CD8-positive, alpha-beta memory T cell (primary cell): ENCODE measurements at regions not wholly inside any gene's neighbourhood (a gene's known extent, or its start where the extent isn't known, plus 50 kb on each side); places are given as distances from the start of the nearest gene placed in this dataset.

Experiments used
- CTCF ChIA-PET: fragments of 350-600 bp; sonication (Branson Sonifier 250); formaldehyde crosslinking; loops from one replicate; lab custom pipeline; 2021; ENCODE audit warnings: antibody characterized with exemption; lab: Charles Lee
- POLR2A ChIA-PET: fragments of 350-600 bp; sonication (Branson Sonifier 250); formaldehyde crosslinking; loops from one replicate; lab custom pipeline; 2021; ENCODE audit warnings: antibody characterized with exemption; lab: Charles Lee
- DNase-seq, 5 donors: peaks; one replicate each; pipeline versions ENCODE4 v3.0.0 to v3.0.0-alpha.2; 2020 to 2022; ENCODE audit warnings: mixed read lengths in 1 of 5
- H3K27ac ChIP-seq: one replicate; pipeline ENCODE4 v1.7.0; 2013; ENCODE audit warnings: low read depth, mild to moderate bottlenecking, low read length, moderate library complexity
- H3K27me3 ChIP-seq: 2 replicates; pipeline ENCODE4 v1.7.0; 2013; ENCODE audit warnings: low read length, mild to moderate bottlenecking; ENCODE audit not compliant: insufficient read depth, poor library complexity, severe bottlenecking
- H3K36me3 ChIP-seq: 2 replicates; pipeline ENCODE4 v1.7.0; 2013; ENCODE audit warnings: mild to moderate bottlenecking, low read length, moderate library complexity; ENCODE audit not compliant: insufficient read depth
- H3K4me1 ChIP-seq: 2 replicates; pipeline ENCODE4 v1.7.0; 2013; ENCODE audit warnings: mild to moderate bottlenecking, low read length, moderate library complexity; ENCODE audit not compliant: insufficient read depth
- H3K4me3 ChIP-seq: 2 replicates; pipeline ENCODE4 v1.7.0; 2013; ENCODE audit warnings: mild to moderate bottlenecking, low read length
- H3K9me3 ChIP-seq: 2 replicates; pipeline ENCODE4 v1.7.0; 2013; ENCODE audit warnings: mild to moderate bottlenecking, low read length
- H3K27ac Mint-ChIP-seq, 8 donors: one replicate each; pipeline ENCODE4 v1.8.0; 2020 to 2021; ENCODE audit warnings: mixed read lengths in 8 of 8, mild to moderate bottlenecking in 6 of 8, inconsistent platforms in 3 of 8, moderate library complexity in 3 of 8
- H3K27me3 Mint-ChIP-seq, 2 donors: one replicate each; pipeline ENCODE4 v1.8.0; 2020 to 2021; ENCODE audit warnings: mixed read lengths in 2 of 2, mild to moderate bottlenecking in 1 of 2, moderate library complexity in 1 of 2
- H3K36me3 Mint-ChIP-seq, 3 donors: one replicate each; pipeline ENCODE4 v1.8.0; 2020 to 2021; ENCODE audit warnings: mixed read lengths in 3 of 3, inconsistent platforms in 1 of 3, mild to moderate bottlenecking in 1 of 3
- H3K4me1 Mint-ChIP-seq, 3 donors: one replicate each; pipeline ENCODE4 v1.8.0; 2020 to 2021; ENCODE audit warnings: mixed read lengths in 3 of 3, inconsistent platforms in 1 of 3, mild to moderate bottlenecking in 1 of 3
- H3K4me3 Mint-ChIP-seq, 7 donors: one replicate each; pipeline ENCODE4 v1.8.0; 2020 to 2021; ENCODE audit warnings: mixed read lengths in 7 of 7, mild to moderate bottlenecking in 6 of 7, moderate library complexity in 4 of 7, inconsistent platforms in 2 of 7
- H3K9me3 Mint-ChIP-seq, 5 donors: one replicate each; pipeline ENCODE4 v1.8.0; 2020 to 2022; ENCODE audit warnings: mixed read lengths in 5 of 5, mild to moderate bottlenecking in 3 of 5, moderate library complexity in 2 of 5, inconsistent platforms in 1 of 5

DNA sequence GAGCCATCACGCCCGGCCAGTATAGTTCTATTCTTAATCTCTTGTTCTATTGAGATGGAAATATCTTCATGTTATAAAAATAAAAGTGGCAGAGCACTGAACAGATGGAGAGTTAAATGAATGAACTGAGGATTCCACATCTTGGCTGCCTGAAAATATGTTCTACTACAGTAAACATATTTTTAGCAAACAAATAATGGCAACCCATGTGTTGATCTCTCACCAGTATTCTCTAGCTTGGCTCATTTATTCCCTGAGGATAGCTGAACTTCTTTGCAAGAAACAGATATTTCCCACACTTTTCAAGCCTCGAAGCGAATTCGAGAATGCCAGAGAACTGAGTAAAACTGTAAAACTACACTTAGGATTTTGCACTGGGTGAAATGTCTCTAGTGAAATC lies 58.9 kb downstream of the DIRAS3 start:
- Histone ChIP-seq H3K27me3 (no peaks in the 10 kb centered on the region), H3K27ac (no peak overlapping the region), H3K4me3 (no peak overlapping the region), H3K9me3 (no peaks in the 10 kb centered on the region), H3K36me3 (no peaks in the 10 kb centered on the region), H3K4me1 (no peaks in the 10 kb centered on the region)
- no peak overlapping the region for H3K27ac Mint-ChIP-seq
- no peak overlapping the region for H3K4me3 Mint-ChIP-seq
- H3K36me3 Mint-ChIP-seq, result no peaks in the 10 kb centered on the region
- H3K4me1 Mint-ChIP-seq, result no peaks in the 10 kb centered on the region
- H3K27me3 Mint-ChIP-seq, result no peaks in the 10 kb centered on the region
- DNase-seq, result no peak
- peaks cover 0 to 14% (median 7%) of the 10 kb centered on the region in 5 donors for H3K9me3 Mint-ChIP-seq
- CTCF ChIA-PET, result no interaction called here
- POLR2A ChIA-PET, result no interaction called here

DNA sequence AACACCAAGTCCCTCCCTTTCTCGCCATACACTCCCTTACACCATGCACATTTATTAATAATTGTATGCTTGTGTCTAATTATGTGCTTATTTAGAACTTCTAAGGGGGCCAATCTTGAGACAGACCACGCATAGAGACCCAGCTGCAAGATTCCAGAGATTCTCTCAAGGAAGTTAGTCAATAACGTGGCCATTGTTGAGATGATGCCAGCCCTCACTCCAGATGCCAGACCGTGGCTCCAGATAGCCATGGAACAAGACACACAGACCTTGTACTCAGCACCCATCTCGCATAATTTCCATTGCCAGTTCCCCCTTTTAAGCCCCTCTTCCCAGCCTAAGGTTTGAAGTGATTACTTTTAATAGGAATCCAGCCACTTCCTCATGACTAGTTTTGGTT lies 62.4 kb downstream of the DIRAS3 start:
- no peaks in the 10 kb centered on the region for H3K27me3 Mint-ChIP-seq
- Histone ChIP-seq H3K4me3 (no peak overlapping the region), H3K27me3 (no peaks in the 10 kb centered on the region), H3K9me3 (no peaks in the 10 kb centered on the region), H3K4me1 (no peaks in the 10 kb centered on the region), H3K36me3 (no peaks in the 10 kb centered on the region), H3K27ac (no peak overlapping the region)
- DNase-seq, result no peak
- H3K27ac Mint-ChIP-seq, result no peak overlapping the region
- H3K4me3 Mint-ChIP-seq, result no peak overlapping the region
- peaks cover 0 to 5% (median 3%) of the 10 kb centered on the region in 5 donors for H3K9me3 Mint-ChIP-seq
- POLR2A ChIA-PET, result no interaction called here
- H3K36me3 Mint-ChIP-seq, result no peaks in the 10 kb centered on the region
- H3K4me1 Mint-ChIP-seq, result no peaks in the 10 kb centered on the region
- CTCF ChIA-PET, result no interaction called here

DNA sequence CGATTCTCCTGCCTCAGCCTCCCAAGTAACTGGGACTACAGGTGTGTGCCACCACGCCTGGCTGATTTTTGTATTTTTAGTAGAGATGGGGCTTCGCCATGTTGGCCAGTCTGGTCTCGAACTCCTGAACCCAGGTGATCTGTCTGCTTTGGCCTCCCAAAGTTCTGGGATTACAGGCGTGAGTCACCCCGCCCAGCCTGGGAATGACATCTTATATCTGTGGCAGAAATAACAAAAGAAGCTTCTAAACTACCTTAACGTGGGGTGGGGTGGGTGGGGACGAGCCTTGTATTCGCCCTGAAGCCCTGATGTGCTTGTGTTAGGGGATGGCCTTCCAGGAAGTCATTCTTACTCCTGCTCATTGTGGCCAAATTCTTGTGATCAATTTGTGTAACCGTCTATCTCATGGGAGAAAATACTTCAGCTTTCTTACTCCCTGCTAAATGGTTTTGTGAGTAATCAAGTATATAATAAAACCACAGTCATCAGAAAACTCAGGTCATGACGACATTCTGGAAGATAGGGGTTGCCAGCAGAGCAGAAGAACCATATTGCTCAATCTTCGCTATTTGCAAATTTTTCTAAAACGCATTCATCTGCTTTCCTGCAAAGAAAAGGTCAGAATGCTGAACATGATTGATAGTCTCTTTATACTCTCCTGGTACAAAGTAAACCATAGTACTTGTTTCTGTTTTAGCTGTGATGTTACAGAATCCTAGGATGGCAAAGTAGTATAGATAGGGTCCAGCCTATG lies 63.2 kb downstream of the DIRAS3 start:
- Histone ChIP-seq H3K36me3 (no peaks in the 10 kb centered on the region), H3K4me1 (no peaks in the 10 kb centered on the region), H3K27me3 (no peaks in the 10 kb centered on the region), H3K9me3 (no peaks in the 10 kb centered on the region), H3K4me3 (no peak overlapping the region), H3K27ac (no peak overlapping the region)
- Mint-ChIP-seq H3K9me3 (peaks cover 0 to 2% (median 0%) of the 10 kb centered on the region in 5 donors), H3K27ac (no peak overlapping the region), H3K4me3 (no peak overlapping the region), H3K4me1 (no peaks in the 10 kb centered on the region), H3K27me3 (peaks cover 0 to 1% of the 10 kb centered on the region in 2 donors), H3K36me3 (no peaks in the 10 kb centered on the region)
- DNase-seq, result no peak
- CTCF ChIA-PET, result no interaction called here
- POLR2A ChIA-PET, result no interaction called here

DNA sequence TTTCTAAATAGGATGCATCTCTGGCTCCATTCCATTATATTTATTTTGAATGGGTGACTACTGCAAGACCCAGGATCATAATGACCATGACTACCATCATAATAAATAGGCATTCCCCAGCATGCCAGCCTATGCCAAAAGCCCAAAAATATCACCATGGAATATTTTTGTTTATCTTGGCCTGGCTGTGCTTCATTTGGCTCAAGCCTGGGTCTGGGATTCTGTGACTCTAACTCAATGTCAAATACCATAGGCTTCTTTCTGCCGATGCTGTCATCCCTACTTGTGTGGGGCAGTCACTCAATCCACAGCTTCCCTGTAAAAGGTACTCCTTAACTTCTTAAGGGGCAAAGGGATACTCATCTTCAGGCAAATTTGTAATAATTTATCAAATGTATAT lies 66.6 kb downstream of the DIRAS3 start:
- Mint-ChIP-seq H3K27me3 (peaks cover 0 to 3% of the 10 kb centered on the region in 2 donors), H3K4me3 (no peak overlapping the region), H3K4me1 (no peaks in the 10 kb centered on the region), H3K27ac (no peak overlapping the region), H3K9me3 (peaks cover 0 to 2% (median 0%) of the 10 kb centered on the region in 5 donors), H3K36me3 (no peaks in the 10 kb centered on the region)
- POLR2A ChIA-PET, result no interaction called here
- Histone ChIP-seq H3K4me3 (no peak overlapping the region), H3K9me3 (no peaks in the 10 kb centered on the region), H3K4me1 (no peaks in the 10 kb centered on the region), H3K36me3 (no peaks in the 10 kb centered on the region), H3K27ac (no peak overlapping the region), H3K27me3 (no peaks in the 10 kb centered on the region)
- CTCF ChIA-PET, result no interaction called here
- no peak for DNase-seq

DNA sequence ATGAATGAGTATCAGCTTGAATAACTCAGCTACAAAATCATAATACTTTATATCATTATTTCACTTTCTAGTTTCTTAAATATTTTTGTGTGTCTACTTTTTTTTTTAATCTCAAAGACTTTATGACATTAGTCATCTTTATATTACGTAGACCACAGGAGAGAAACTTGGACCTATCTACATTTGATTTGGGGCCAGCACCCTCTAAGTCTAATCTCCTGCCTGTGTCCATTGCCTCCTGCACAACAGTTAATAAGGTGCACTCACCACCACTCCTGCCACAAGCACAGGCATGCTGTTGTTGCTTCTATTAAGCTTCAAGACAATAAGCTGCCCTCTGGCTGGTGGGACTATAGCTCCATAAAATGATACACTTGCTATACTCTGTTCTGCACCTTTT lies 70.4 kb downstream of the DIRAS3 start:
- Histone ChIP-seq H3K36me3 (no peaks in the 10 kb centered on the region), H3K27ac (no peak overlapping the region), H3K9me3 (no peaks in the 10 kb centered on the region), H3K27me3 (no peaks in the 10 kb centered on the region), H3K4me3 (no peak overlapping the region), H3K4me1 (no peaks in the 10 kb centered on the region)
- Mint-ChIP-seq H3K4me3 (no peak overlapping the region), H3K27ac (no peak overlapping the region), H3K27me3 (peaks cover 0 to 3% of the 10 kb centered on the region in 2 donors), H3K9me3 (peaks cover 0 to 4% (median 0%) of the 10 kb centered on the region in 5 donors), H3K36me3 (no peaks in the 10 kb centered on the region), H3K4me1 (no peaks in the 10 kb centered on the region)
- ChIA-PET CTCF (no interaction called here), POLR2A (no interaction called here)
- DNase-seq, result no peak

DNA sequence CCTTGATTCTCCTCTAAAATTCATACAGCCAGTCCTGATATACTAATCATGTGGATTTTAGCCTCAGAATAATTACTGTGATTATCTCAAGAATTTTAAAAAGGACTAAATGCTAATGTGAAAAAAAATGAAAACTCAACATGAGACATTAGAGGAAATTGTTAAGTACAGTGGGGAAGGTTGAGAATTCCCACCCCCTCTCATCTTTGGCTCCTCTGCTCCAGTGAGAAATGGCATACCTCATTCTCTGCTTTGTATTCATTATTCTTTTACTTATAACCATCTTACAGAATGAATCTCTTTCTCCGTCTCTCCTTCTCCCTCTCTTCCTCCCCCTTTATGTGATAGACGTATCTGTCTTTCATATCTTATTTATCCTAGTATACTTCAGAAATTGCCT lies 70.9 kb downstream of the DIRAS3 start:
- Mint-ChIP-seq H3K27me3 (peaks cover 0 to 3% of the 10 kb centered on the region in 2 donors), H3K4me3 (no peak overlapping the region), H3K9me3 (peaks cover 0 to 4% (median 0%) of the 10 kb centered on the region in 5 donors), H3K27ac (no peak overlapping the region), H3K4me1 (no peaks in the 10 kb centered on the region), H3K36me3 (no peaks in the 10 kb centered on the region)
- Histone ChIP-seq H3K9me3 (no peaks in the 10 kb centered on the region), H3K27me3 (no peaks in the 10 kb centered on the region), H3K4me1 (no peaks in the 10 kb centered on the region), H3K36me3 (no peaks in the 10 kb centered on the region), H3K4me3 (no peak overlapping the region), H3K27ac (no peak overlapping the region)
- ChIA-PET POLR2A (no interaction called here), CTCF (no interaction called here)
- DNase-seq, result no peak

DNA sequence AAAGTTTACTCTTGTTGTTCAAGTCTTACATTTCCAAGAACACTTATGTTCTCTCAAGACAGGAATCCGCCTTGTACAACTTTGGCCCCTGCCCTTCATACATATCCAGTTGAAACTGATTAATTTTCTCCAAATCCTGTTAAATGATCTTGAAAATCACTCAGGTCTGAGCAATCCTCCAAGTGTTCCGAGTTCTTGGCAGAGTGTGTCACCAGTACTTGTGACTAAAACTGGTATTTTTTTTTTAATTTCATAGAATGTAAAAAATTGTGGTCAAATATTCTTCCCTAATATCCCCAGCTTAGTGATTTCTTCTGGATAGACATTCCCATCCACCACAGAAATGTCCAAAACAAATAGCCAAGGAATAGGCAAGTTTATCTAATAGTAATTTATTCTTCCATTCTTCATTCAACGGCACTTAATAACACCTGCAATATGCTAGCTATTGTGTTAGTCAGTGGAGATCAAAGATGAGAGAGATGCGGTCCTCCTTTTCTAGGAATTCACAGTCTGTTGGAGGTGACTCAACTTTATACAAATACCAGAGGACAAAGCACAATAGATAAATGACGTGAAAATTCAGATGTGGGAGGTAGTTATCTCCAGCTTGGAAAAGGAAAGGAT lies 71.4 kb downstream of the DIRAS3 start:
- no peak overlapping the region for H3K27ac ChIP-seq
- Mint-ChIP-seq H3K36me3 (no peaks in the 10 kb centered on the region), H3K9me3 (peaks cover 0 to 4% (median 3%) of the 10 kb centered on the region in 5 donors), H3K27me3 (peaks cover 0 to 3% of the 10 kb centered on the region in 2 donors), H3K27ac (no peak overlapping the region), H3K4me1 (no peaks in the 10 kb centered on the region), H3K4me3 (no peak overlapping the region)
- DNase-seq, result no peak
- H3K4me1 ChIP-seq, result no peaks in the 10 kb centered on the region
- H3K4me3 ChIP-seq, result no peak overlapping the region
- ChIA-PET CTCF (no interaction called here), POLR2A (no interaction called here)
- no peaks in the 10 kb centered on the region for H3K27me3 ChIP-seq
- H3K9me3 ChIP-seq, result no peaks in the 10 kb centered on the region
- no peaks in the 10 kb centered on the region for H3K36me3 ChIP-seq

DNA sequence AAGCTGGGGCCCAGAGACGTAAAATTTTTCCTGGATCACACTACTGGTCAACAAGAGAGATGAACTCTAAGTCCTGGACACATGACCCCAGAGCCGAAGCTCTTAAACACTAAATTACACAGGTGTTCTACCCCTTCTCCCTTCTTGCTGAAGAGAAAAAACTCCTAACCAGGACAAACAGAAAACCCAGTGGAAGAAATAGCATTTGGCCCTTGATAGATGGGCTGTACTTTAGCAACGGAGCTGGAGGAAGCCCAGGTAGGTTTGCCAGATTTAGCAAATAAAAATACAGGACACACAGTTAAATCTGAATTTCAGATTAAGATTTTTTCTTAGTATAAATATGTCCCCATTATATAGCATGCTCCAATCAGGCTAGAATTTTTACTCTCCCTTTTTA lies 72.7 kb downstream of the DIRAS3 start:
- Mint-ChIP-seq H3K4me1 (no peaks in the 10 kb centered on the region), H3K4me3 (no peak overlapping the region), H3K9me3 (peaks cover 0 to 8% (median 7%) of the 10 kb centered on the region in 5 donors), H3K36me3 (no peaks in the 10 kb centered on the region), H3K27ac (no peak overlapping the region), H3K27me3 (peaks cover 0 to 3% of the 10 kb centered on the region in 2 donors)
- ChIA-PET CTCF (no interaction called here), POLR2A (no interaction called here)
- Histone ChIP-seq H3K36me3 (no peaks in the 10 kb centered on the region), H3K4me3 (no peak overlapping the region), H3K27ac (no peak overlapping the region), H3K27me3 (no peaks in the 10 kb centered on the region), H3K4me1 (no peaks in the 10 kb centered on the region), H3K9me3 (no peaks in the 10 kb centered on the region)
- DNase-seq, result no peak
